ENCODE measurements at regions not wholly inside any gene's neighbourhood (a gene's known extent, or its start where the extent isn't known, plus 50 kb on each side); places are given as distances from the start of the nearest gene placed in this dataset.
"Not testable (repeated sequence)": the region's sequence is repeated elsewhere in the genome, so short reads cannot be mapped to it uniquely, and the experiment has no call there.

GRCh38 chrX:2162695-2163094 lies 338.1 kb downstream of the DHRSX start:
- no peak for TF ChIP-seq CTCF (IDR thresholded peaks at IDR 0.05 in 8 of 11, conservative IDR thresholded peaks at IDR 0.05 in 3 of 11)
- no peak for TF ChIP-seq POLR2AphosphoS5 (IDR thresholded peaks at IDR 0.05)
- TF ChIP-seq POLR2A (IDR thresholded peaks at IDR 0.05), result no peak
- no peaks in the 10 kb centered on the region for H3K27me3 ChIP-seq (replicated peaks in 1 of 7)
- intact Hi-C loops (cut with DNase I; ENCODE audit: low total_unique reads), result no loop called here
- H3K4me1 ChIP-seq, result no peaks in the 10 kb centered on the region
- H3K9me3 ChIP-seq, result peaks cover 0 to 43% (median 7%) of the 10 kb centered on the region in 8 donors
- DNase-seq, result no peak
- H3K27ac ChIP-seq, result no peak overlapping the region
- H3K36me3 ChIP-seq, result no peaks in the 10 kb centered on the region
- 60 to 84% (median 76%) methylated on average over 3 of the region's 3 CpGs for WGBS, 5 donors
- no peak overlapping the region for H3K4me3 ChIP-seq

GRCh38 chrX:2159861-2160260 lies 340.9 kb downstream of the DHRSX start:
- TF ChIP-seq CTCF (IDR thresholded peaks at IDR 0.05 in 8 of 11, conservative IDR thresholded peaks at IDR 0.05 in 3 of 11) (no peak), POLR2AphosphoS5 (IDR thresholded peaks at IDR 0.05) (no peak), POLR2A (IDR thresholded peaks at IDR 0.05) (no peak)
- H3K9me3 ChIP-seq, result peaks cover 0 to 51% (median 13%) of the 10 kb centered on the region in 8 donors
- no peak overlapping the region for H3K27ac ChIP-seq
- H3K4me1 ChIP-seq, result no peaks in the 10 kb centered on the region
- WGBS, 5 donors, result 42 to 62% (median 56%) methylated on average over 3 of the region's 3 CpGs
- no peaks in the 10 kb centered on the region for H3K36me3 ChIP-seq
- DNase-seq, result no peak
- H3K4me3 ChIP-seq, result no peak overlapping the region
- intact Hi-C loops (cut with DNase I; ENCODE audit: low total_unique reads), result no loop called here
- no peaks in the 10 kb centered on the region for H3K27me3 ChIP-seq (replicated peaks in 1 of 7)

- no peak for DNase-seq
- H3K27ac ChIP-seq, result no peak overlapping the region
- no peaks in the 10 kb centered on the region for H3K36me3 ChIP-seq
- H3K27me3 ChIP-seq (replicated peaks in 1 of 7), result no peaks in the 10 kb centered on the region
- no peaks in the 10 kb centered on the region for H3K4me1 ChIP-seq
- no peak overlapping the region for H3K4me3 ChIP-seq
- peaks cover 0 to 56% (median 14%) of the 10 kb centered on the region in 8 donors for H3K9me3 ChIP-seq
- TF ChIP-seq POLR2A (IDR thresholded peaks at IDR 0.05) (no peak), CTCF (IDR thresholded peaks at IDR 0.05 in 8 of 11, conservative IDR thresholded peaks at IDR 0.05 in 3 of 11) (no peak), POLR2AphosphoS5 (IDR thresholded peaks at IDR 0.05) (no peak)
- intact Hi-C loops (cut with DNase I; ENCODE audit: low total_unique reads), result no loop called here
- WGBS, 5 donors, result 18 to 43% (median 30%) methylated on average over 4 of the region's 4 CpGs
Observed at GRCh38 chrX:2159393-2159792, 341.4 kb downstream of the DHRSX start.

GRCh38 chrX:2150722-2151121 lies 350.1 kb downstream of the DHRSX start:
- Histone ChIP-seq H3K27ac (no peak overlapping the region), H3K36me3 (no peaks in the 10 kb centered on the region), H3K4me3 (no peak overlapping the region), H3K9me3 (peaks cover 0 to 99% (median 66%) of the 10 kb centered on the region in 8 donors), H3K27me3 (replicated peaks in 1 of 7) (no peaks in the 10 kb centered on the region), H3K4me1 (no peaks in the 10 kb centered on the region)
- DNase-seq, result no peak
- intact Hi-C loops (cut with DNase I; ENCODE audit: low total_unique reads), result no loop called here
- TF ChIP-seq POLR2A (IDR thresholded peaks at IDR 0.05), result no peak
- TF ChIP-seq POLR2AphosphoS5 (IDR thresholded peaks at IDR 0.05), result no peak
- TF ChIP-seq CTCF (IDR thresholded peaks at IDR 0.05 in 8 of 11, conservative IDR thresholded peaks at IDR 0.05 in 3 of 11), result no peak
- WGBS, 5 donors, result 84 to 92% (median 88%) methylated on average over 3 of the region's 3 CpGs

- H3K27ac ChIP-seq; intact Hi-C loops (cut with DNase I; ENCODE audit: low total_unique reads); H3K36me3 ChIP-seq; H3K4me3 ChIP-seq; H3K4me1 ChIP-seq; H3K27me3 ChIP-seq (replicated peaks in 1 of 7); DNase-seq: not testable (repeated sequence)
- H3K9me3 ChIP-seq, result peaks cover 0 to 99% (median 68%) of the 10 kb centered on the region in 8 donors
- WGBS, 5 donors, result 91 to 100% (median 95%) methylated on average over 2 of the region's 2 CpGs
Observed at GRCh38 chrX:2150014-2150413, 350.8 kb downstream of the DHRSX start.

- WGBS, 5 donors, result 78 to 92% (median 85%) methylated on average over 3 of the region's 3 CpGs
- H3K27me3 ChIP-seq (replicated peaks in 1 of 7); H3K4me1 ChIP-seq; H3K36me3 ChIP-seq; DNase-seq; H3K27ac ChIP-seq; H3K4me3 ChIP-seq; intact Hi-C loops (cut with DNase I; ENCODE audit: low total_unique reads): not testable (repeated sequence)
- H3K9me3 ChIP-seq, result peaks cover 0 to 99% (median 68%) of the 10 kb centered on the region in 8 donors
Observed at GRCh38 chrX:2149055-2149454, 351.7 kb downstream of the DHRSX start.
